PC-9 (cell line): ENCODE measurements at regions not wholly inside any gene's neighbourhood (a gene's known extent, or its start where the extent isn't known, plus 50 kb on each side); places are given as distances from the start of the nearest gene placed in this dataset.
"Not testable (repeated sequence)": the region's sequence is repeated elsewhere in the genome, so short reads cannot be mapped to it uniquely, and the experiment has no call there.

Experiments used
- EZH2 ChIP-seq: fragments of 200-600 bp; sonication (generic); IDR thresholded peaks from 2 replicates; pipeline ENCODE4 v1.8.0; 2017; ENCODE audit warnings: antibody characterized with exemption, low read depth
- TF ChIP-seq, protein P1 (sequence below): fragments of 200-600 bp; sonication (generic); conservative IDR thresholded peaks from 2 replicates; pipeline ENCODE4 v1.6.1; 2017; ENCODE audit warnings: mixed run types, antibody characterized with exemption, mild to moderate bottlenecking, moderate library complexity

DNA sequence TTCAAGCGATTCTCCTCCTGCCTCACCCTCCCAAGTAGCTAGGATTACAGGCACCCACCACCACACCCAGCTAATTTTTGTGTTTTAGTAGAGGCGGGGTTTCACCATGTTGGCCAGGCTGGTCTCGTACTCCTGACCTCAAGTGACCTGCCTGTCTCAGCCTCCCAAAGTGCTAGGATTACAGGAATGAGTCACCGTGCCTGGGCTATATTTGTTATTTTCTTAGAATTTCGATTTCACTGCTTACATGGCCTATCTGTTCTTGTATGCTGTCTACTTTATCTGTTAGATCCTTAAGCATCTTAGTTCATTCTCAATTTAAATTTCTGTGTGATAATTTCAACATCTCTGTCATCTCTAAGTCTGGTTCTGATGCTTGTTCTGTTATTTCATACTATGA, 210.6 kb upstream of the NPY2R start:
- TF ChIP-seq EZH2 = not testable (repeated sequence)
- TF ChIP-seq, protein P1, sequence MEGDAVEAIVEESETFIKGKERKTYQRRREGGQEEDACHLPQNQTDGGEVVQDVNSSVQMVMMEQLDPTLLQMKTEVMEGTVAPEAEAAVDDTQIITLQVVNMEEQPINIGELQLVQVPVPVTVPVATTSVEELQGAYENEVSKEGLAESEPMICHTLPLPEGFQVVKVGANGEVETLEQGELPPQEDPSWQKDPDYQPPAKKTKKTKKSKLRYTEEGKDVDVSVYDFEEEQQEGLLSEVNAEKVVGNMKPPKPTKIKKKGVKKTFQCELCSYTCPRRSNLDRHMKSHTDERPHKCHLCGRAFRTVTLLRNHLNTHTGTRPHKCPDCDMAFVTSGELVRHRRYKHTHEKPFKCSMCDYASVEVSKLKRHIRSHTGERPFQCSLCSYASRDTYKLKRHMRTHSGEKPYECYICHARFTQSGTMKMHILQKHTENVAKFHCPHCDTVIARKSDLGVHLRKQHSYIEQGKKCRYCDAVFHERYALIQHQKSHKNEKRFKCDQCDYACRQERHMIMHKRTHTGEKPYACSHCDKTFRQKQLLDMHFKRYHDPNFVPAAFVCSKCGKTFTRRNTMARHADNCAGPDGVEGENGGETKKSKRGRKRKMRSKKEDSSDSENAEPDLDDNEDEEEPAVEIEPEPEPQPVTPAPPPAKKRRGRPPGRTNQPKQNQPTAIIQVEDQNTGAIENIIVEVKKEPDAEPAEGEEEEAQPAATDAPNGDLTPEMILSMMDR = not testable (repeated sequence)
